GM12892 (cell line): ENCODE measurements at regions not wholly inside any gene's neighbourhood (a gene's known extent, or its start where the extent isn't known, plus 50 kb on each side); places are given as distances from the start of the nearest gene placed in this dataset.

Source experiments
- POLR2A ChIP-seq: IDR thresholded peaks from 2 replicates; pipeline ENCODE4 v1.6.1; 2011; ENCODE audit warnings: low read depth, low read length, control low read depth
- TAF1 ChIP-seq: IDR thresholded peaks from 2 replicates; pipeline ENCODE4 v1.6.1; 2011; ENCODE audit warnings: low read depth, mild to moderate bottlenecking, control low read depth, low read length, borderline replicate concordance

DNA sequence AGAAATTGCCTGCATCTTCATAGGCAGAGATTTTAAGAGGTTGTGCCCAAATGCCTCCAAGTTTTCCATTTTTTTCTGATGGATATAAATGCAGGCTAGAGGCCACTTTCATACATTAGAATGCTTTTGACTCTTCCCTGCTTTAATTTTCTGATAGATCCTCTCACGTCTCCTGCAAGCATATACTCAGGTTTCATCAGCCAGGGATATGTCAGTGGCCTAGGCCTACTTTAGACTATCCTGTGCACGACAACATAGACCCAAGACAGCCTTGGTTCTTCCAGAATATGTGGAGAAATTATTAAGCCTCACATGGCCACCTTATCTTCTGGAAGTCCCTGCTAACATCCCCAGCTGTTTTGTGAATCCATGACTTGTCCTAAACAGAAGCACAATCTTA lies 415.9 kb downstream of the TDRD15 start:
- no peak for TF ChIP-seq TAF1
- TF ChIP-seq POLR2A = no peak
